HG03469 (cell line): ENCODE measurements at regions not wholly inside any gene's neighbourhood (a gene's known extent, or its start where the extent isn't known, plus 50 kb on each side); places are given as distances from the start of the nearest gene placed in this dataset.

Experiments
- ATAC-seq: cut with Tn5 transposase; IDR thresholded peaks from one replicate; pipeline ENCODE4 v1.9.1; 2021; ENCODE audit warnings: mild to moderate bottlenecking, moderate library complexity, moderate number of reproducible peaks; ENCODE audit not compliant: unreplicated experiment

DNA sequence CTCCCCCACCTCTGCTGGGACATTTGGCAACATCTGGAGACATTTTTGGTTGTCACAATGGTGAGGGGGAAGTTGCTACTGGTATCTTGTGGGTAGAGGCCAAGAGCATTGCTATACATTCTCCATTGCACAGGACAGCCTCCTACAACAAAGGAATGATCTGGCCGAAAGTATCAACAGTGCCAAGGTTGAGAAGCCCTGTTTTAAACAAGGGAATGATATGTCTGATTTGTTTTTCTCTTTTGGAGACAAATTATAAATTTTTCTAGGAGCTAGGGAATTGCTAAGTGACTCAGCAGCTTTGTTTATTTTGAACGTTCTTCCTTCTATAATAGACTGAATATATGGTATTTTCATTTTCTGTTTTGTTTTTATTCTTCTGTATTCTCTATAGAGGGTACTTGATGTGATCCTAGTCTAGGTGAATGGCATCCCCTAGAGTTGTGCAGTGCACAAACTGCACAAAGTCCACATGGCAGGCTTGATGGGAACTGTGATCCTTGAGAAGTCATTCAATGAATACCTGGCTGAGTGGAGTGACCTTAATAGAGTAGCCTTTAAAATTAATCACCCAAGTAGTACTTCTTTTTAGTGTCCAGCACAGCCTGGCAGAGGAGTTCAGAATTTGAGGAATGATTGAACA is 288.6 kb upstream of the USP24 start:
- ATAC-seq = no peak

DNA sequence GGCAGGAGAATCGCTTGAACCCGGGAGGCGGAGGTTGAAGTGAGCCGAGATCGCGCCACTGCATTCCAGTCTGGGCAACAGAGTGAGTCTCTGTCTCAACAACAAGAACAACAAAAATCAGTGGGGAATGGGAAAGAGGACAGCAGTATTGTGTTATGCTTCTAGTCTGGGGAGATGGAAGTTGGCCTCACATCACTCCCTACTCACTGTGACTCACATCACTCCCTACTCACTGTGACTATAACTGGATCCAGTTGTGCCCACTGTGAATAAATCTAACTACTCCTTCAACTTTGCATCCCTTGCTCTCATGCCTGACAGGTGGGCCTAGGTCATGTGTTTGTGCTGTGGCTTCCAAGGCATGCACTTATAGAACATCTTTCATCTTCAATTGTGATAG is 285.4 kb upstream of the USP24 start:
- no peak for ATAC-seq

DNA sequence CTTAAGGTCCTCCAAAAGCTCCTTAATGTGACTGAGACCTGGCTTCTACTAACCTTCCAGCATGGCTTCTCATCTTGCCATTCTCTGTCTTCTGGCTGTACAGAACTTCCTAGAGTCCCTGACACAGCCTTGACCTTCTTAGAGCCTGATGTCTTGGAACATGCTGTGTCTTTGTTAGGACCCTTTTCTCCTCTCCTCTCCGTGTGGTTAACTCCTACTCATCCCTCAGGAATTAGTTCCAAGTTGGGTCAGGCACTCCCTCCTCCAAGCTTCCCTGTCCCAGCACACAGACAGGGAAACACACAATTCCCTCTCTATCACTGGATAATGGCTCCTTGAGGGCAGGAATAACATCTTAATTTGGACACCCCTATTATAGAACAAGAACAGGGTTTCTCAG is 275.4 kb upstream of the USP24 start:
- ATAC-seq = no peak

DNA sequence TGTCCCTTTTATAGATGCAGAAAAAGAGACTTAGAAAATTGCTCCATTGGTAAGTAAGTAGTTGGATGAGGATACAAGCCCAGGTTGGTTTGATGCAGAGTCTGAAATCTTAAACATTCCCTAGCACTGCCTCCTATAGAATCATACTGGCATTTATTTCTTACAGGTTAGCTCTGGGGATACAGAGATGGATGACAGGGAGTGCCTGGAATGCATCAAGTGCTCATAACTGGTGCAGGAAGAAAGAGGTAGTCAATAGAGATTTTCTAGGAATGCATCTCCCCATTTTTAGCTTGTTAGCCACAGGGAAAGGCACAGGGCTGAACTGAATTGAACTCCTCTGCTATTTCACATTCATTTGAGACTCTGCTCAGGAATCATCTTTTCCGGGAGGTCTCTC is 269.0 kb upstream of the USP24 start:
- ATAC-seq = no peak

DNA sequence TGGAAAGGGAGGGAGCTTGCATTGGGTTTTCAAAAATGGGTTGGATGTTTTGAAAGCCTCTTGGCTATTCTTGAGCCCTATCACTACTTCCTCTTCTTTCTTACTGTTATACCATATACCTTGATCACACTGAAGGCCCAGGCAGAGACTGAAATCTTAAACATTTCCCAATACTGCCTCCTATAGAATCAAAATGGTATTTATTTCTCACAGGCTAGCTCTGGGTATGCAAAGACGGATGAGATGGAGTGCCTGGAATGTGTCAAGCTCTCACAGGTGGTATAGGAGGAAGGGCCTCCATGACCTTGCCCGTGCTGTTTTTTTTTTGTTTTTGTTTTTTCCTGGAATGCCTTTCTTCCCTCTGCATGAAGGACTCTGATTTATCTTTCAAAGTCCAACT is 268.4 kb upstream of the USP24 start:
- no peak for ATAC-seq

DNA sequence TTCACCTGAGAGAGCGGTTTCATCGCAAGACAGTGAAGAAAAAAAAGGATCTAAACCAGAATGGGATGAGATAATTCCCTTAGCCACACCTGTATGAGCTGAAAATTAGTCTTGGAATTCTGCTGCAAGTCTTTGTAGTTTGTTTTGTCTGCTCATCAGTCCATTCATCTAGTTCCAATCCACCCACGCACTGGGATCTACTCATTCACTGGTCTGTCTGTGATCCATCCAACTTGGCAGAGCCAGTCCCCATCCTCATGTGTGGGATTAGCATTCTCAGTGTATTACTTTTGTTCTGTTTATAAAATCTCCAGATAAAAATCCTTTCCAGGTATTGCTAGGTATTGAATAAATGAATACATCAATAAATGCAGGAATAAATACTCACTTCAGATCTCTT is 266.5 kb upstream of the USP24 start:
- no peak for ATAC-seq

DNA sequence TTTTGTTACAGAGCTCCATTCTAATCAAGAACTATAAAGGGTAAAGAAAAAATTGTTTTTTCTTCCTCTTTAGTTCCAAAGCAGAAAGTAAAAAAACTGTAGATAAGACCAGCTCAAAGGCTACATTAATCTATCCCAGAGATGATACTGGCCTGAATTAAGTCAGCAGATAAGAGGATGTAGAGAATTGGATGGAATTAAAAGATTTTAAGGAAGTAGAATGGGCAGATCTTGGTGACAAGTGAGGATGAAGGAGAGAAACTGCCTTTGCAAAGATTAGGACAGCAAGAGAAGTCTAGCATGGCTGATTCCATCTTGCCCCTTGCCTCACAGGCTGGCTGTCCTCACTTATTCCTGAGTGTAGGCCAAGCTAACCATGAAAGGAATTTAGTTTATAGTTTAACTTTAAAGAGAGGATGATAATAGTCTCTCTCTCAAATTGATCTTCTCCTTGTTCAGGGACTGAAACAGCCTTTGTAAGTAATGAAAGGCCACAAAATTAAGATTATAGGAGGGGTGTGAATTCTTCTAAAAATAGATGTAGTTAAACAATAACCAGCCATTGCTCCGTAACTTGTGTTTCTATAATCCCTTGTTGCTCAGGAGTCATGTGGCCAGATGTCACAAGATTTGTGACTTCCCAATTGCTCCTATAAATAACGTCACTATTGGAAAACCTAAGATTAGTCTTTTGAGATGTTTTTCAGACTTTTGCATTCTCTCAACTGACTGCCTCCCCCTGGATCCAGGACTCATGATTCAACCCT is 265.0 kb upstream of the USP24 start:
- ATAC-seq = no peak

DNA sequence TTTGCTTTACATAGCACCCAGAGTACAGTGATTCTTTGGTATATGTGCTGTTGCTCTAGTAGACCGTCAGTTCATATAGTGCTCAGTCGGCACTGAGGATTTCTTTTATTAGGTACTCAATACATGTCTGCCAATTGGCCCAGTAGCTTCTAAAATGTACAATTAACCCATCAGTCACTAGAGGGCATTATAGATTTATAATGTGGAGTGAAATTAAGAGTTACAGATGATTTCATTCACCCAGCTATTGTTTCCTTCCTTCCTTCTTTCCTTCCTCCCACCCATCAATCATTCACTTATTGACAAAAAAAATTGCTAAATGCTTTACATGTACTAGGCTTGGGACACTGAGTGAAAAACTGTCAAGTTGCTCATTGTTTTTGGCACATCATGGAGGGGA is 263.6 kb upstream of the USP24 start:
- ATAC-seq = no peak

DNA sequence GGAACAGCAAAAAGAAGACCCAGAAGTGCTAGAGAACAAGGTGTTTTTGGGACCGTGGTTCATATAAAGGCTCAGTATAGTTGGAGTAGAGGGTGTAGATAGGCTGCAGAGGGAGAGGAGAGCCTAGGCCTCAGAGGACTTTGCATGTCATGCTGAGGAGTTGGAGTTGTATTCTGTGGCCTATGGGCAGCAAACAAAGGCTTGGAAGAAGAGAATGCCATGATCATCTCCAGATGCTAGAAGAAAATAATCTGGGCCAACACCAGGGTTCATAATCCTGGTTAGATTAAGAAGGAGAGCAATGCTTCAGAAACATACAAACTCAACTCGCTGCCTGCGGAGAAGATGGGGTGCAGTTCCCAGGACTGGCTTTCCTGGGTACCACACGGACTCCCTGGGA is 262.8 kb upstream of the USP24 start:
- no peak for ATAC-seq

DNA sequence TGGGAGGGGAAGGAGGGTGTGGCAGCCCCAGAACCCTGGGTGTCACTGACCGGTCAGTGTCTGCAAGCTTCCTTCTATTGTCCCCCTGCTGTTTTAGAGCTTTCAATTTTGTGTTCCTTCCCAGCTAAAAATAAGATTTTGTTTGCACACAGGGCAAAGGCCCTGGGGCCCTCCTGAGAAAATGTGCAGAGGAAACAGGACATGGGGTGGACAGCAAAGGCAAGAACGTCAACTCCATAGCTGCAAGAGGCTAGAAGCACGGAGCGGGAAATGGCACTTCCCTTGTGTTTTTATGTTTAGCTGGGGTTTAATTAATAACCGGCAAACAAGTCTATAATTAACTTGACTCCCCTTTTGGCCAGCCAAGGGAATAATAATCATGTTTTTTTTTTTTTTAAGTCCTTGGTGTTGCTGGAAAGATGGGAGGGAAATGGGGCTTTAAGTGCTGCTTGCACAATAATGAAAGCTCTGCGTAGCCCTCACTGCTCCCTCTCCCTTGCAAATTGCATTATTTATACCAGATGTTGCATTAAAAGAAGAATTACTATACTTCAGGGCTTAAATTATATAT is 261.4 kb upstream of the USP24 start:
- no peak for ATAC-seq

DNA sequence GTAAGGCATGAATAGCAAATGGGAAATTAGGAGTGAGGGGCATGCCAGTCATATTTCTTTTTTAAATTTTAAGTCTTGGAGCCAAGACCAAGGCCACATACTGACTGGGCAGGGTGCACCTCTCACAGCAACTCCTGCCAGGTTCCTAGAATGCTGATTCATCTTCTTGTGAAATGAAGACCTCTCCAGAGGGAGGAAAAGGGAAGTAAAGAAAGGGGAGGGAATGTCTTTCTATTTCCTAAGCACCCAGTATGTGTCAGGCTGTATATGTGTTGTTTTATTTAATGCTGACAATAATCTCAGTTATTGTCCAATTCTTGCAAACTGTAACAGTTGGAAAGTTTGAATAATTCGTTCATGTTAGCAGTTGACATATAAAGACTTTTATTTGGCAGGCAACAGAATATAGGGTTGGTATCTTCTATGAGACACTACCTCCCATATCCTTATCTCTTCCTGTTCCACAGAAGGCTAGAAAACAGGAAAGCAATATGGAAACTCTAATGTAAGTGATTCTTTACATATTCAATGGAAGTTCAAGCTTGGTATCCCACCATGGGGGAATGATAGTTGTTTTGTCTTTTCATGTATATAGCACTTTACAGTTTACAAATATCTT is 259.1 kb upstream of the USP24 start:
- no peak for ATAC-seq

DNA sequence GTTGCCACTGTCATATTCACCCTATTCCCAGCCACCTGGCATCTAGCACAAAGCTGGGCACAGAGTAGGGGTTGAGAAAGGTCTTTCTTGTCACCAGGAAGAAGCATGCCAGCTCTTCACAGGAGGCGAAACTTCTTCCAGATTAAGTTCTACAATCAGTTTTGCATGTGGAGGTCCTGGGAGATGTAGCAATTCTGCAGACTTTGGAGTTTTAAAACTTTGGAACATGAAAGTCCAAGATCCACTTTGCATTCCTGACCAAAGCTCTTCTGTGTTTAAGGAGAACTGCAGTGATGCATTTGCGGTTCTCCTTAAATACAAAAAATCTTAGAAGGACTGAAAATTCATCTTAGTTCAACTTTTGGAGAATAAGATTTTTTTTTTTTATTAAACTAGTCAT is 258.5 kb upstream of the USP24 start:
- ATAC-seq = no peak

DNA sequence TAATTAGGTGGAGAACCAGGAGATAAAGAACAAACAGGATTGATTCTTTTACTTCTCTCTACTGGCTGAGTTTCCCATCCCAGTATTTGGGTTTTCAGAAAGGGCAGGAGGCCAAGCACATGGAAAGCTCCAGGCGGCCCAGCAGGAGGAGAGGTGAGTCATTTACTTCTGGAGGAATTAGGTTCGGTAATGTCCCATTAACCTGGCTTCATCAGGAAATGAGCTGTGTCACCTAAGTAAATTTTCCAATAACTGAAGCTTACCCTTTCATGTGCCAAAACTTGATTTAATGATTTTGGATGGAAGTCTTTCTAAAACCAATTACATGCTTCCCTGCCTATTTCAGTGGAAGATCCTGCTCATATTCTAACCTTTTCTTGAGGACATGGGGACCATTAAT is 257.6 kb upstream of the USP24 start:
- ATAC-seq = no peak

DNA sequence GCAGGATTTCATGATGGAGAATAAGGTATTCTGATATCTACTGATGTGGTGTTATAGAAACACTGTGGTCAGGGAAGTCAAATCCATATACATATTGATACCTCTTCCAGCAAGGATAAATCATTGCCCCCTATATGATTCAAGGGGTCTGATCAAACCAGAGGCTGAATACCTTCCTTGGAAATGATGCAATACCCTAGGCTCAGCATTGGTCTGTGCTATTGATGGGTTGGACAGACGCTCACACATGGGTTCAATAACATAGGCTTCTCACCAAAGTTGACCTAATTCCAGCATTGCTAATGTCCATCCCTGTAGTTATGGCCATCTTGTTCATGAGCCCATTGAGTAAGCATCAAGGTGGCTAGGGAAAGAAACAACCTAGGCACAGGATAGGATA is 257.0 kb upstream of the USP24 start:
- no peak for ATAC-seq

DNA sequence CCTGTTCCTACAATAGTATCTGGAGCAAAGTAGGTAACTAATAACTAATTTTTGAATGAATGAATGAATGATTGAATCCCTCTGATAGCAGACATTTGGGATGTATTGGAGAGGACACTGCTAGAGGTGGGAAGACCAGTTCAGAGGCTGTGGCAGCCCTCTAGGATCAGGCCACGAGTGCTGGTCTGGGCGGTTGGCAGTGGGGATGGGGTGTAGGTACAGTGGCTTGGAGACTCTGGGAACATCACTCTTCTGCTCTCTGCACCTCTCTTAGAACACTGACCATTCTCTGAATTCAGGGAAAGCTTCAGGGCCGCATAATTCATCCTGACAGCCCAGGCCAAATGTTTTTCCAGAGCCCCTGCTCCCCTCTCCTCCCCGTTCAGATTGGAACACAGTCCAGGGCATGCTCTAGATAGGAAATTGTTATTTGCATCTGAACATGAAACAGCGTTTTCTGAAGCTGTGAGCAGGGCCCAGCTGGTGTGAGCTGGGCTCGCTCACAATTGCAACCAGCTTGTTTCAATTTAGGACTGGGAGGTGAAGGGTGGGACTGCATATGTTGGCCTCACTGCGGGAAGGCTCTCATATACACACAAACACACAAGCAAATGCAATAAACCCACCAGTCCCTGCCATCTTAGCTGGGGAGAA is 253.1 kb upstream of the USP24 start:
- no peak for ATAC-seq

DNA sequence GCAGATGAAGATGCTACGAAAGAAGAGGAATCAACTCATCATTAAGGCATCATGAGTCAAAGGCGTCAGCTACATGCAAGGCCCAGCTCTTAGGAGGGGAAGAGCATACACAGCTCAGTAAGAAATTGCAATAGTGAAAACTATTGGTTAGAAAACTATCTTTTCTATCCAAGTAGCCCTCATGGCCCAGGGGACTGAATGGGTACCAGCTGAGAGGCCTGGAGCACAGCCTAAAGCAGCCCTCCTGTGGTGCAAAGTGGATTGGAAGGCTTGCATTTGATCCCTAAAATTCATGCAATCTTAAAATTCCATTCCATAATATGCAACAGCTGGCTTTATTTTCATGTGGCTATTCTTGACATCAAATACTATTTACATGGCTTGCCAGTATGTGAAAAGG is 251.8 kb upstream of the USP24 start:
- no peak for ATAC-seq

DNA sequence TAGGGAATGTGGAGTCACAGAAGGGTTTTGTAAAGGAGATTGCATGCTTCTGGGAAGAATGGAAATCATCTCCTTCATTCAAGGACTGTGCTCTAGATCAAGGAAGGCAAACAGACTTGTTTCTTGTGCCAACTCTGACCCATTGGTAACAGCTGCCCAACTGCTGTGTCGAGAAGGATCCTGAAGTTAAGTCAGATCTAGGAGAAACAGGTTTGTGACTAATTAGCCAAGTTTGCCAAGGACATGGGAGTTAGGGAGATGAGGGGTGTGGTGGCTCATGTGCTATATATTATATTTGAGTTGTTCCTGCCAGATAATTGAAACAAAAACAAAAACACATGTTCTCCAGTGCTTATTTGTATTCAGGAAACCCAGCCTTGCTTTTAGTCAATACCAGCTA is 251.2 kb upstream of the USP24 start:
- no peak for ATAC-seq

DNA sequence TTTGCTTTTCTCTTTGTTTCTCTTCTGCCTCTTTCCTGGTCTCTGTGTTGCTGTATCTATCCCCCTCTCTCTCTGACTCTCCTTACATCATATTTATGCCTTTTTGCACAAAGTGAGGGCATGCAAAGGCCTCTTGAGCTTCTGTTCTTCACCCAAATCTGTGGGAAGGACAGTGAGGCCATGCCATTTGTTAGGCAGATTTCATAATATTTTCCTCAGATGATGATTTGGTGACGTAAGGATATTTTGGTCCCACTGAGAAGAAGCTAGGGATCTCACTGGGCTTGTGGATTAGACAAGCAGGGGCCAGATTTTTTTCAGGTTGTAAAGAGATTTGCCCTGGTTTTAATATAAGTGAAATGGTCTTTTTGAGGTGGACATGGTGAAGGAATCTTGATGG is 249.4 kb upstream of the USP24 start:
- no peak for ATAC-seq

DNA sequence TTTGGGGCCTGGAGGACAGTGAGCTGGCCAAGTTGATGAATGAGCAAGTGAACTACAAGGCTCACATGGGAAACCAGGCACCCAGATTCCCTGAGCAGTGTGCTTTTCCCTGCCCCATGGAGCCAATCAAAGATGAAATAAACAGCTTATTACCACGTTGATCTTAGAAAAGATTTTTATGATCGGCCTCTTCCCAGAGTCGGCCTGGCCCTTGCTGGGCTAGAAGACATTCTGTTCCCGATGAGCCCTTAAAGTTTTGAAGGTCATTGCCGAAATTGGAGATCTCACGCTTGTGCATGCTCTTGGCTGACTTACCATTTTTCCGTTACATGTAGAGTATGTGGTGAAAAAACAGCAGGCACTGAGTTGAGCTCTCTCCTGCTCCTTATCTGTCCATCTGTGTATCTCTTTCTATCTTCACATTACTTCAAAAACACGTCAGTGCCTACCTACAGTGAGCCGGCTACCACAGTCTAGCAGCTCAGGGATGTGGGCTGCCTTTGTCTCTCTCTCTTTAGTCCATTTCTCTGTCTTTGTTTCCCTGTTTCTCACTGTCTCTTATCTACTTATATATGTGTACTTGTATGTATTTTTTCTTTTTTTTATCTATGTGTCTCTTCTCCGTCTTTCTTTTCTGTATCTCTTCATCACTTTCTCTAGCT is 248.8 kb upstream of the USP24 start:
- ATAC-seq = no peak

DNA sequence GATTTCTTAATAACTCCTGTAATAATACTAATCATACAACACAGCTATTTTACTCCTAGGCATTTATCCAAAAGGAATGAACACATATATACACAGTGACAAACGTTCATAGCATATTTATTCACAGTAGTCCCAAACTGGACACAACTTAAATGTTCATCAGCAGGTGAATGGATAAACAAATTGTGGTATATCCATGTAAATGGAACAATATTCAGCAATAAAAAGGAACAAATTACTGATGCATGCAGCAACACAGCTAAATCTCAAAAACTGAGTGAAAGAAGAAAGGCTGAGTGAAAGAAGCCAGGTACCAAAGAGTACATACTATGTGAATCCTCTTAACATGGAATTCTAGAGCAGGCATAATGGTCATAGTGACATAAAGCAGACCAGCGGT is 242.7 kb upstream of the USP24 start:
- no peak for ATAC-seq

DNA sequence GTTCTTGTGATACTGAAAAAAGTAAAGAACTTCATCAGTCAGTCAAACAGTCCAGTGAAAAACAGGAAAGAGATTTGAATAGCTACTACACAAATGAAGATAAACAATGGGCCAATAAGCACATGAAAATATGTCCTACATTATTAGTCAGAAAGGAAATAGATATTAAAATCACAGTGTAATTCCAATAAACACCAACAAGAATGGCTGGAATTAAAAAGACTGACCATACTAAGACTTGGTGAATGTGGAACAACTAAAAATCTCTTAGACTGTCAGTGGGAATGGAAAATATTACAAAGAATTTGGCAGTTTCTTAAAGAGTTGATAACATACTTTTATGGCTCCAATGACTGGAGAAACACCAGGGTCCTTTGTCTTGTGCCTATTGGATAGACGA is 241.8 kb upstream of the USP24 start:
- no peak for ATAC-seq
